Left lung (tissue), 4 donors: ENCODE measurements at regions not wholly inside any gene's neighbourhood (a gene's known extent, or its start where the extent isn't known, plus 50 kb on each side); places are given as distances from the start of the nearest gene placed in this dataset.

Experiments used
- ATAC-seq: fragments of 200-7000 bp; cut with Tn5 transposase; one replicate; pipeline ENCODE4 v1.9.1; 2020; ENCODE audit warnings: moderate library complexity
- DNase-seq, 4 donors: peaks; one replicate each; pipeline ENCODE4 v3.0.0-alpha.2; 2013 to 2020
- H3K27ac ChIP-seq, 2 donors: fragments of 200-600 bp; sonication (generic) in 1 of 2; one replicate each; pipeline versions ENCODE4 v1.5.0 to v1.8.0; 2020 to 2021
- H3K27me3 ChIP-seq, 2 donors: fragments of 200-600 bp; sonication (generic) in 1 of 2; one replicate each; pipeline versions ENCODE4 v1.5.0 to v1.8.0; 2020 to 2021
- H3K36me3 ChIP-seq, 2 donors: fragments of 200-600 bp; sonication (generic) in 1 of 2; one replicate each; pipeline versions ENCODE4 v1.5.0 to v1.8.0; 2020 to 2021
- H3K4me1 ChIP-seq, 2 donors: fragments of 200-600 bp; one replicate each; pipeline ENCODE4 v1.8.0; 2021
- H3K4me3 ChIP-seq, 2 donors: fragments of 200-600 bp; sonication (generic) in 1 of 2; one replicate each; pipeline versions ENCODE4 v1.5.0 to v1.8.0; 2020 to 2021; ENCODE audit warnings: mild to moderate bottlenecking in 1 of 2
- H3K9me3 ChIP-seq, 2 donors: fragments of 200-600 bp; sonication (generic) in 1 of 2; one replicate each; pipeline versions ENCODE4 v1.5.0 to v1.8.0; 2020 to 2021
- intact Hi-C, 2 donors: fragments of 100-400 bp; cut with DNase I; formaldehyde crosslinking; loops; one replicate each; pipeline versions ENCODE4 v1.11.2 to v1.14.2; 2022
- TF ChIP-seq, protein P1 (sequence below), 2 donors: fragments of 200-600 bp; sonication (generic) in 1 of 2; IDR thresholded peaks; one replicate each; pipeline versions ENCODE4 v1.5.0 to v1.8.0; 2021; ENCODE audit warnings: antibody characterized with exemption in 2 of 2
- donor health status: DM: no; HTN: yes; CAD: no.
- donor health status: DM: no; HTN: no; CAD: no.

DNA sequence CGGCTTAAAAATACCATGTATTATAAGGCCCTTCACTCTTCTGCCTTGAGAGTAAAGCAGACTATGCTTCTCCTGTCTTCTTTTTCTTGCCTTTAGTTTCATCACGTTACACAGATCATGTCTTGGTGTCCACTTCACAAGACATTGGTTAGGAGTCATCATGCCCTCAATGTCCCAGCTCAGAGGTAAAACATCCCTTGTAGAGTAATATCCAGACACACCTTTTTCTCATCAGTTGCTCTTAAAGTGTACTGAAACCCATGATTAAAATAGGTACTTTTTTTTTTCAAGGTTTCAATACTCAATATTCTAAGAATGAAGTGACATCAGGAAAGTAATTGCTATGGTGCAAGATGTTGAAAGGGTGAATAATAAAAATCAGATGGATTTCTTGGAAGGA, 267.8 kb downstream of the PMP22 start:
- H3K27me3 ChIP-seq, result no peaks in the 10 kb centered on the region
- DNase-seq (no peak), ATAC-seq (no peak)
- intact Hi-C loops, result no loop called here
- no peaks in the 10 kb centered on the region for H3K4me1 ChIP-seq
- no peaks in the 10 kb centered on the region for H3K36me3 ChIP-seq
- TF ChIP-seq, protein P1, sequence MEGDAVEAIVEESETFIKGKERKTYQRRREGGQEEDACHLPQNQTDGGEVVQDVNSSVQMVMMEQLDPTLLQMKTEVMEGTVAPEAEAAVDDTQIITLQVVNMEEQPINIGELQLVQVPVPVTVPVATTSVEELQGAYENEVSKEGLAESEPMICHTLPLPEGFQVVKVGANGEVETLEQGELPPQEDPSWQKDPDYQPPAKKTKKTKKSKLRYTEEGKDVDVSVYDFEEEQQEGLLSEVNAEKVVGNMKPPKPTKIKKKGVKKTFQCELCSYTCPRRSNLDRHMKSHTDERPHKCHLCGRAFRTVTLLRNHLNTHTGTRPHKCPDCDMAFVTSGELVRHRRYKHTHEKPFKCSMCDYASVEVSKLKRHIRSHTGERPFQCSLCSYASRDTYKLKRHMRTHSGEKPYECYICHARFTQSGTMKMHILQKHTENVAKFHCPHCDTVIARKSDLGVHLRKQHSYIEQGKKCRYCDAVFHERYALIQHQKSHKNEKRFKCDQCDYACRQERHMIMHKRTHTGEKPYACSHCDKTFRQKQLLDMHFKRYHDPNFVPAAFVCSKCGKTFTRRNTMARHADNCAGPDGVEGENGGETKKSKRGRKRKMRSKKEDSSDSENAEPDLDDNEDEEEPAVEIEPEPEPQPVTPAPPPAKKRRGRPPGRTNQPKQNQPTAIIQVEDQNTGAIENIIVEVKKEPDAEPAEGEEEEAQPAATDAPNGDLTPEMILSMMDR (IDR thresholded peaks at IDR 0.05), result no peak
- no peak overlapping the region for H3K4me3 ChIP-seq
- H3K9me3 ChIP-seq, result no peaks in the 10 kb centered on the region
- no peak overlapping the region for H3K27ac ChIP-seq

DNA sequence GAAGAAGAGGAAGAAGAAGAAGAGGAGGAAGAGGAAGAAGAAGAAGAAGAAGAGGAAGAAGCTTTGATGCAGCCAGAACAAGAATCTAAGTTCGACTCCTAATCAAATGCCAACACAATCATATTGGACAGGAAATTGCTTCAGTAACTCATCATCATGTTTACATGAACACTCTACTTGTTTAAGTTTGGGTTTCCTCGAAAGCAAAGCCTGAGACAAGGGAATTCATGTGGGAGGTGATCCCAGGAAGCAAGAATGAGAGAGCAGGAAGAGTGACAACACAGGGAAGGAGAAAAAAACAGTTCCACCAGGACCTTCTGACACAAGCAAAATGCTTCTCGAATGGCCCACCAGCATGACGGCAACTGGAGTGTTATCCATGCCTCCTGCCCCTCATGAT, 279.0 kb downstream of the PMP22 start:
- Histone ChIP-seq H3K27ac (no peak overlapping the region), H3K4me3 (no peak overlapping the region), H3K36me3 (no peaks in the 10 kb centered on the region), H3K27me3 (no peaks in the 10 kb centered on the region), H3K9me3 (no peaks in the 10 kb centered on the region), H3K4me1 (no peaks in the 10 kb centered on the region)
- DNase-seq (no peak), ATAC-seq (no peak)
- intact Hi-C loops, result no loop called here
- TF ChIP-seq, protein P1 (IDR thresholded peaks at IDR 0.05), result no peak

DNA sequence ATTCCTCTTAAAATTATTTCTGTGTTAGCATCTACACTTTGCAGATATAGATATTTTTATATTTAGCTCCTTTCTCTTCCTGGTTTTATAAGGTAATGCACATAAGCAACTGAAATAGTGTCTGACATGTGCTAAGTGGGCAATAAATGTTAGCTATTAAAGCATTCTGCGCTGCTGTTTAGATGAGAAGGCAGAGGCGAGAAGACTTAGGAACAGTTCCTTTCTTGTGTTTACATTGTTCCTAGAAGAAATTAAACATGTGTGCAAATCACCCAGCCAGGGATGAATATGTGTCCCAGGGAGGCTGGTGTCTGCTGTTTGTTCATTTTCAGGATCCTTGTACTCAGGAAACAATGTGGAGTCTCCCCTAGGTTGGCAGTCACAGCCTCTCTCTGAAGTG, 292.3 kb downstream of the PMP22 start:
- TF ChIP-seq, protein P1 (IDR thresholded peaks at IDR 0.05), result no peak
- Histone ChIP-seq H3K9me3 (peaks cover 0 to 19% of the 10 kb centered on the region in 2 donors), H3K4me3 (no peak overlapping the region), H3K27ac (no peak overlapping the region), H3K4me1 (no peaks in the 10 kb centered on the region), H3K27me3 (peaks cover 0 to 21% of the 10 kb centered on the region in 2 donors), H3K36me3 (no peaks in the 10 kb centered on the region)
- ATAC-seq (no peak), DNase-seq (no peak)
- intact Hi-C loops, result no loop called here

DNA sequence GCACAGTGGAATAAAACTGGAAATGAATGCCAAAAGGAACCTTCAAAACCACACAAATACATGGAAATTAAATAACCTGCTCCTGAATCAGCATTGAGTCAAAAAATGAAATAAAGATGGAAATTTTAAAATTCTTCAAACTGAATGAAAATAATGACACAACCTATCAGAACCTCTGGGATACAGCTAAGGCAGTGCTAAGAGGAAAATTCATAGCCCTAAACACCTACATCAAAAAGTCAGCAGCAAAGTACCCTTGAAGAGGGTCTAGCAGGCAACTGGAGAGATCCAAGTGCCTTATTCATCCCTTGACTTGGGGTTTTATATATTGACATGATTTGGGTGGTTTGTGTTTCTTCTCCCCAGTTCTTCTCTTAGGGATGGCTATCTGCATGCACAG, 294.1 kb downstream of the PMP22 start:
- Histone ChIP-seq H3K27ac (no peak overlapping the region), H3K27me3 (peaks cover 0 to 21% of the 10 kb centered on the region in 2 donors), H3K4me3 (no peak overlapping the region), H3K9me3 (peaks cover 0 to 19% of the 10 kb centered on the region in 2 donors), H3K36me3 (no peaks in the 10 kb centered on the region), H3K4me1 (no peaks in the 10 kb centered on the region)
- DNase-seq, result no peak
- intact Hi-C loops, result no loop called here
- TF ChIP-seq, protein P1 (IDR thresholded peaks at IDR 0.05), result no peak
- ATAC-seq, result no peak

DNA sequence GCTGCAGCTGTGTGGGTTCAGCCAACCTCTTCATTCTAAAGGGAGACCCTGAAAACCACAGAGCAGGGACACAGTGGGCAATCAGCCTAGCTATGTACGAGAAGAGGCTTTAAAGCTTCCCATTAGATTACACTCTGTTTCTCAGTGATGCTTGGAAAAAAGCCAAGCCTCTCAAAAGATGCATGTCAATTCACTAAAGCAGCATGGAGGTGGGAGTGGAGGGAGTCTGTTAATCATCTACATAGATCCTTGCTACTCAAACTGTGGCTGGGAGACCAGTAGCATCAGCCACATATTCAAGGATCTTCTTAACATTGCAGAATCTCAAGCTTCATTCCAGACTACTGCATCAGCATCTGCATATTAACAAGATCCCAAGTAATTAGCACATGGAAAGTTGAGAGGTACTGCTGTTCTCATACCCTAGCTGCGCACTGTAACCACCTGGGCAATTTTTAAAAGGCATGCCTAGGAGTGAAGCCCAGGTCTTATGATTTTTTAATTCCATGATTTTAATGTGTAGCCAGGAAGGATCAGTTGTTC, 305.9 kb downstream of the PMP22 start:
- Histone ChIP-seq H3K36me3 (no peaks in the 10 kb centered on the region), H3K9me3 (peaks cover 0 to 2% of the 10 kb centered on the region in 2 donors), H3K4me1 (no peaks in the 10 kb centered on the region), H3K27ac (no peak overlapping the region), H3K4me3 (no peak overlapping the region), H3K27me3 (no peaks in the 10 kb centered on the region)
- no peak for ATAC-seq
- TF ChIP-seq, protein P1 (IDR thresholded peaks at IDR 0.05), result no peak
- no peak for DNase-seq
- intact Hi-C loops, result no loop called here
